Panc1 (cell line): ENCODE measurements at regions not wholly inside any gene's neighbourhood (a gene's known extent, or its start where the extent isn't known, plus 50 kb on each side); places are given as distances from the start of the nearest gene placed in this dataset.

Experiments
- CTCF ChIP-seq: fragments of 450-650 bp; IDR thresholded peaks from 2 replicates; pipeline ENCODE4 v1.5.1; 2017; ENCODE audit warnings: mild to moderate bottlenecking
- POLR2AphosphoS5 ChIP-seq: IDR thresholded peaks from 2 replicates; pipeline ENCODE4 v1.6.1; 2012; ENCODE audit warnings: mild to moderate bottlenecking, low read depth, low read length, moderate library complexity
- REST ChIP-seq, 2 experiments: IDR thresholded peaks; 2 replicates each; pipeline ENCODE4 v1.6.1; 2011 to 2012; ENCODE audit warnings: low read depth in 2 of 2, control low read depth in 1 of 2, low read length in 1 of 2, mild to moderate bottlenecking in 1 of 2, moderate library complexity in 1 of 2; ENCODE audit not compliant: insufficient read depth in 1 of 2
- SIN3A ChIP-seq: IDR thresholded peaks from 2 replicates; pipeline ENCODE4 v1.6.1; 2012; ENCODE audit warnings: low read depth, mild to moderate bottlenecking, low read length, moderate library complexity, borderline replicate concordance; ENCODE audit not compliant: insufficient read depth

- TF ChIP-seq CTCF (no peak), POLR2AphosphoS5 (no peak), SIN3A (no peak), REST (IDR thresholded peaks at IDR 0.05; ENCODE audit: insufficient read depth in 1 of 2, low read depth in 2 of 2, low read length in 1 of 2) (no peak)
These were observed 119.4 kb upstream of the C1GALT1C1 start for GRCh38 chrX:120749141-120749846.
